HepG2 (cell line): ENCODE measurements at regions not wholly inside any gene's neighbourhood (a gene's known extent, or its start where the extent isn't known, plus 50 kb on each side); places are given as distances from the start of the nearest gene placed in this dataset.
A peak's percentile ranks its signal among the peaks of the same experiment; 100 is the strongest.

Experiments used
- CAMTA2 ChIP-seq: sonication (generic); formaldehyde crosslinking; IDR thresholded peaks from 2 replicates; pipeline ENCODE4 v1.4.0; 2020; ENCODE audit warnings: mild to moderate bottlenecking, missing genetic modification reagents, borderline replicate concordance
- KLF15 ChIP-seq: sonication (generic); formaldehyde crosslinking; IDR thresholded peaks from 2 replicates; pipeline ENCODE4 v1.8.1; 2023; ENCODE audit warnings: borderline replicate concordance, mild to moderate bottlenecking, inconsistent platforms, missing genetic modification reagents, mixed read lengths
- KMT2A ChIP-seq: sonication (generic); formaldehyde crosslinking; IDR thresholded peaks from 2 replicates; pipeline ENCODE4 v1.4.0; 2020; ENCODE audit warnings: missing genetic modification reagents
- MIER2 ChIP-seq: IDR thresholded peaks from 2 replicates; pipeline ENCODE4 v1.6.1; 2016; ENCODE audit warnings: missing biosample characterization, missing genetic modification reagents
- NONO ChIP-seq, 2 experiments: fragments of 450-650 bp in 1 of 2; sonication (generic) in 1 of 2; formaldehyde crosslinking in 1 of 2; IDR thresholded peaks in 1 of 2; conservative IDR thresholded peaks in 1 of 2; 2 replicates each; pipeline versions ENCODE4 v1.6.1 to v1.8.0; 2017 to 2022; ENCODE audit warnings: mild to moderate bottlenecking in 1 of 2, missing genetic modification reagents in 1 of 2, moderate library complexity in 1 of 2
- POLR2A ChIP-seq, 2 experiments: IDR thresholded peaks; 2 replicates each; pipeline ENCODE4 v1.6.1; 2011; ENCODE audit warnings: low read depth in 2 of 2, low read length in 2 of 2, mild to moderate bottlenecking in 1 of 2, moderate library complexity in 1 of 2; ENCODE audit not compliant: insufficient read depth in 1 of 2
- PRMT3 ChIP-seq: sonication (generic); formaldehyde crosslinking; IDR thresholded peaks from 2 replicates; pipeline ENCODE4 v1.8.1; 2022; ENCODE audit warnings: low read depth, mild to moderate bottlenecking, moderate library complexity, missing genetic modification reagents, borderline replicate concordance
- SRSF1 ChIP-seq: fragments of 200-400 bp; formaldehyde crosslinking; optimal IDR thresholded peaks from 2 replicates; pipeline ENCODE3; 2017; ENCODE audit warnings: mild to moderate bottlenecking, low read depth, low read length, moderate library complexity
- TARDBP ChIP-seq: sonication (generic); formaldehyde crosslinking; IDR thresholded peaks from 2 replicates; pipeline ENCODE4 v1.8.0; 2022; ENCODE audit warnings: mild to moderate bottlenecking, missing genetic modification reagents
- TCF7L2 ChIP-seq: IDR thresholded peaks from 2 replicates; pipeline ENCODE4 v1.6.1; 2011; ENCODE audit warnings: mild to moderate bottlenecking, low read depth, low read length, moderate library complexity
- ZNF121 ChIP-seq: sonication (generic); formaldehyde crosslinking; IDR thresholded peaks from 2 replicates; pipeline ENCODE4 v1.5.0; 2020; ENCODE audit warnings: mild to moderate bottlenecking, missing genetic modification reagents
- TF ChIP-seq, protein P1 (sequence below): sonication (generic); formaldehyde crosslinking; IDR thresholded peaks from 2 replicates; pipeline ENCODE4 v1.5.1; 2020; ENCODE audit warnings: mild to moderate bottlenecking, missing genetic modification reagents, moderate library complexity
- TF ChIP-seq, protein P2 (sequence below): sonication (generic); formaldehyde crosslinking; IDR thresholded peaks from 2 replicates; pipeline ENCODE4 v1.5.0; 2020; ENCODE audit warnings: missing genetic modification reagents, mild to moderate bottlenecking, borderline replicate concordance
- TF ChIP-seq, protein P3 (sequence below): sonication (generic); formaldehyde crosslinking; IDR thresholded peaks from 2 replicates; pipeline ENCODE4 v1.8.1; 2022; ENCODE audit warnings: mild to moderate bottlenecking, missing genetic modification reagents
- TF ChIP-seq, protein P4 (sequence below): sonication (generic); formaldehyde crosslinking; IDR thresholded peaks from 2 replicates; pipeline ENCODE4 v1.8.1; 2023; ENCODE audit warnings: mild to moderate bottlenecking, inconsistent platforms, moderate library complexity, missing genetic modification reagents, borderline replicate concordance
- TF ChIP-seq, protein P5 (sequence below): sonication (generic); formaldehyde crosslinking; IDR thresholded peaks from 2 replicates; pipeline ENCODE4 v1.4.0; 2020; ENCODE audit warnings: missing genetic modification reagents, mild to moderate bottlenecking, borderline replicate concordance
- TF ChIP-seq, protein P6 (sequence below): IDR thresholded peaks from 2 replicates; pipeline ENCODE4 v1.6.1; 2016

DNA sequence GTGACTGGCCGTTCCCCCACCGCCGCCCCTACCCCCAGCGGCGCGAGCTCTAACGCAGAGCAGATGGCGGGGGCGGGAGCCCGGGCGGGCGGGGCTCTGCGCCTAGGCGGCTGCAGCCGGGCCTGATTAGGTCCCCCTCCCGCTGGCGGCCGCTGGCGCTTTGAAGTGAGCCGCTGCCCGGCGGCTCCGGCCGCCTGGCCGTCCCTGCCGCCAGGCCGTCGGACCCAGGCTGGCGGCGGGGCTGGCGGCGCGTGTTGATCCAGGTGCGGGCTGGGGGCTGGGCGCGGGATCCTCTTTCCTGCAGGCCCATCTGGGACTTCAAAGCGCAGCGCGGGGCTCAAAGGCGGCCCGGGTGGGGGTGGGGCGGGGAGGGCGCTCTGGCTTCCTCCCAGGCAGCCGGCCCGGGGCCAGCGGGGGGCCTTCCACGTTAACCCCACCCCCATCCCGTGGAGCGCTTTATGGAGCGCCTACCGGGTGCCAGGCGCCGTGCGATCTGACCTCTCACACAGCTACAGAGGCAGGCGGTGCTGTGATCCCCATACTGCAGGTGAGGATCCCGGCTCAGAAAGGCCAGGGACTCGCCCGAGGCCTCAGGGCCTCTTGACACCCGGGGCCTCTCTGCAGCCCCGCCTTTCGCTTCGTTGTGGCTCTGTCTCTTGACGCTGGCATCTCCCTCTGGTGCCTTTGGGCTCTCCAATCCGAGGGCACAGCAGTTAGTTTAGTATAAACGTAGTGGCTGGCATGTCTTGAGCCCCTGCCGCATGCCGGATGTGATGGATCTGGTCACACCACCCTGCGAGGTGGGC lies 80.0 kb upstream of the NKD1 start (continued):
- TF ChIP-seq, protein P1, sequence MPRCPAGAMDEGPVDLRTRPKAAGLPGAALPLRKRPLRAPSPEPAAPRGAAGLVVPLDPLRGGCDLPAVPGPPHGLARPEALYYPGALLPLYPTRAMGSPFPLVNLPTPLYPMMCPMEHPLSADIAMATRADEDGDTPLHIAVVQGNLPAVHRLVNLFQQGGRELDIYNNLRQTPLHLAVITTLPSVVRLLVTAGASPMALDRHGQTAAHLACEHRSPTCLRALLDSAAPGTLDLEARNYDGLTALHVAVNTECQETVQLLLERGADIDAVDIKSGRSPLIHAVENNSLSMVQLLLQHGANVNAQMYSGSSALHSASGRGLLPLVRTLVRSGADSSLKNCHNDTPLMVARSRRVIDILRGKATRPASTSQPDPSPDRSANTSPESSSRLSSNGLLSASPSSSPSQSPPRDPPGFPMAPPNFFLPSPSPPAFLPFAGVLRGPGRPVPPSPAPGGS: 0 out of 2 replicates have a peak, but pooled peaks have one; percentile 15
- TF ChIP-seq SRSF1 (peak; percentile 92), TCF7L2 (peak; percentile 91), CAMTA2 (0 out of 2 replicates have a peak, but pooled peaks have one; percentile 49), MIER2 (CRISPR knock-in tag) (peak; percentile 43; the same call in 1 of the 2 replicates), PRMT3 (CRISPR knock-in tag) (no peak), NONO (IDR thresholded peaks at IDR 0.05) (no peak), NONO (CRISPR knock-in tag; conservative IDR thresholded peaks at IDR 0.05) (peak; percentile 61; the same call in 1 of the 2 replicates), TARDBP (CRISPR knock-in tag) (peak; percentile 41), POLR2A (IDR thresholded peaks at IDR 0.05; ENCODE audit: insufficient read depth in 1 of 2, low read depth in 2 of 2, low read length in 2 of 2) (peak; percentile 63 to 67), KLF15 (no peak; the same call in 1 of the 2 replicates), ZNF121 (CRISPR knock-in tag) (peak; percentile 63), KMT2A (CRISPR knock-in tag) (peak; percentile 8; the same call in 1 of the 2 replicates)
- TF ChIP-seq, protein P2, sequence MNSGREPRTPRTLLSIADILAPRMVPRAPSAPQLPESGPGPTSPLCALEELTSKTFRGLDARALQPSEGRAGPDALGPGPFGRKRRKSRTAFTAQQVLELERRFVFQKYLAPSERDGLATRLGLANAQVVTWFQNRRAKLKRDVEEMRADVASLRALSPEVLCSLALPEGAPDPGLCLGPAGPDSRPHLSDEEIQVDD (CRISPR knock-in tag): 0 out of 2 replicates have a peak, but pooled peaks have one; percentile 27
- TF ChIP-seq, protein P3, sequence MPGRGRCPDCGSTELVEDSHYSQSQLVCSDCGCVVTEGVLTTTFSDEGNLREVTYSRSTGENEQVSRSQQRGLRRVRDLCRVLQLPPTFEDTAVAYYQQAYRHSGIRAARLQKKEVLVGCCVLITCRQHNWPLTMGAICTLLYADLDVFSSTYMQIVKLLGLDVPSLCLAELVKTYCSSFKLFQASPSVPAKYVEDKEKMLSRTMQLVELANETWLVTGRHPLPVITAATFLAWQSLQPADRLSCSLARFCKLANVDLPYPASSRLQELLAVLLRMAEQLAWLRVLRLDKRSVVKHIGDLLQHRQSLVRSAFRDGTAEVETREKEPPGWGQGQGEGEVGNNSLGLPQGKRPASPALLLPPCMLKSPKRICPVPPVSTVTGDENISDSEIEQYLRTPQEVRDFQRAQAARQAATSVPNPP (CRISPR knock-in tag): no peak
- TF ChIP-seq, protein P4, sequence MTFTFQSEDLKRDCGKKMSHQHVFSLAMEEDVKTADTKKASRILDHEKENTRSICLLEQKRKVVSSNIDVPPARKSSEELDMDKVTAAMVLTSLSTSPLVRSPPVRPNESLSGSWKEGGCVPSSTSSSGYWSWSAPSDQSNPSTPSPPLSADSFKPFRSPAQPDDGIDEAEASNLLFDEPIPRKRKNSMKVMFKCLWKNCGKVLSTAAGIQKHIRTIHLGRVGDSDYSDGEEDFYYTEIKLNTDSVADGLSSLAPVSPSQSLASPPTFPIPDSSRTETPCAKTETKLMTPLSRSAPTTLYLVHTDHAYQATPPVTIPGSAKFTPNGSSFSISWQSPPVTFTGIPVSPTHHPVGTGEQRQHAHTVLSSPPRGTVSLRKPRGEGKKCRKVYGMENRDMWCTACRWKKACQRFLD (CRISPR knock-in tag): peak; percentile 37; the same call in 1 of the 2 replicates
- TF ChIP-seq, protein P5, sequence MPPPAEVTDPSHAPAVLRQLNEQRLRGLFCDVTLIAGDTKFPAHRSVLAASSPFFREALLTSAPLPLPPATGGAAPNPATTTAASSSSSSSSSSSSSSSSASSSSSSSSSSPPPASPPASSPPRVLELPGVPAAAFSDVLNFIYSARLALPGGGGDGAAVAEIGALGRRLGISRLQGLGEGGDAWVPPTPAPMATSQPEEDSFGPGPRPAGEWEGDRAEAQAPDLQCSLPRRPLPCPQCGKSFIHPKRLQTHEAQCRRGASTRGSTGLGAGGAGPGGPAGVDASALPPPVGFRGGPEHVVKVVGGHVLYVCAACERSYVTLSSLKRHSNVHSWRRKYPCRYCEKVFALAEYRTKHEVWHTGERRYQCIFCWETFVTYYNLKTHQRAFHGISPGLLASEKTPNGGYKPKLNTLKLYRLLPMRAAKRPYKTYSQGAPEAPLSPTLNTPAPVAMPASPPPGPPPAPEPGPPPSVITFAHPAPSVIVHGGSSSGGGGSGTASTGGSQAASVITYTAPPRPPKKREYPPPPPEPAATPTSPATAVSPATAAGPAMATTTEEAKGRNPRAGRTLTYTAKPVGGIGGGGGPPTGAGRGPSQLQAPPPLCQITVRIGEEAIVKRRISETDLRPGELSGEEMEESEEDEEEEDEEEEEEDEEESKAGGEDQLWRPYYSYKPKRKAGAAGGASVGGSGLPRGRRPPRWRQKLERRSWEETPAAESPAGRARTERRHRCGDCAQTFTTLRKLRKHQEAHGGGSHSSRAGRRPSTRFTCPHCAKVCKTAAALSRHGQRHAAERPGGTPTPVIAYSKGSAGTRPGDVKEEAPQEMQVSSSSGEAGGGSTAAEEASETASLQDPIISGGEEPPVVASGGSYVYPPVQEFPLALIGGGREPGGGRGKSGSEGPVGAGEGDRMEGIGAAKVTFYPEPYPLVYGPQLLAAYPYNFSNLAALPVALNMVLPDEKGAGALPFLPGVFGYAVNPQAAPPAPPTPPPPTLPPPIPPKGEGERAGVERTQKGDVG (CRISPR knock-in tag): peak; percentile 72
- TF ChIP-seq, protein P6, sequence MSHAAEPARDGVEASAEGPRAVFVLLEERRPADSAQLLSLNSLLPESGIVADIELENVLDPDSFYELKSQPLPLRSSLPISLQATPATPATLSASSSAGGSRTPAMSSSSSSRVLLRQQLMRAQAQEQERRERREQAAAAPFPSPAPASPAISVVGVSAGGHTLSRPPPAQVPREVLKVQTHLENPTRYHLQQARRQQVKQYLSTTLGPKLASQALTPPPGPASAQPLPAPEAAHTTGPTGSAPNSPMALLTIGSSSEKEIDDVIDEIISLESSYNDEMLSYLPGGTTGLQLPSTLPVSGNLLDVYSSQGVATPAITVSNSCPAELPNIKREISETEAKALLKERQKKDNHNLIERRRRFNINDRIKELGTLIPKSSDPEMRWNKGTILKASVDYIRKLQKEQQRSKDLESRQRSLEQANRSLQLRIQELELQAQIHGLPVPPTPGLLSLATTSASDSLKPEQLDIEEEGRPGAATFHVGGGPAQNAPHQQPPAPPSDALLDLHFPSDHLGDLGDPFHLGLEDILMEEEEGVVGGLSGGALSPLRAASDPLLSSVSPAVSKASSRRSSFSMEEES (CRISPR knock-in tag): peak; percentile 56; the same call in 1 of the 2 replicates
